ENCODE measurements at regions not wholly inside any gene's neighbourhood (a gene's known extent, or its start where the extent isn't known, plus 50 kb on each side); places are given as distances from the start of the nearest gene placed in this dataset.

DNA sequence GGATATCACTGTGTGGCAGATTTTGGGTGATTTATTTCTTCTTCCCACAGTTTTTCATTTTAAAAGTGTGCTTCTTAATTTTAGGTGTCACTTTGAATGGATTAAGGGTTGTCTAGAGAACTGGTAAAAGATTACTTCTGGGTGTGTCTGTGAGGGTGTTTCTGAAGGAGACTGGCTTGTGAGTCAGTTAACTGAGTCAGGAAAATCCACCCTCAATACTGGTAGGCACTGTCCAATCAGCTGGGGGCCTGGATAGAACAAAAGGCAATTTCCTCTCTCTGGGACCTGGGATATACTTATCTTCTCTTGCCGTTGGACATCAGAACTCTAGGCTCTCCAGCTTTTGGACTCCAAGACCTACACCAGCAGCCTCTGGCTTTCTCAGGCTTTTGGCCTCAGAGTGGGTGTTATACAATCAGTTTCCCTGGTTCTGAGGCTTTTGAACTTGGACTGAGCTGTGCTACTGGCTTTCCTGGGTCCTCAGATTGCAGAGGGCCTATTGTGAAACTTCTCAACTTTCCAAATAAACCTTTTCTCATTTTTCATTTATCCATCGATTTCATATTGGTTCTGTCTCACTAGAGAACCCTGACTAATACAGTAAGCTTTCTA lies 413.1 kb downstream of the GBA3 start:
- TF ChIP-seq, protein P1, sequence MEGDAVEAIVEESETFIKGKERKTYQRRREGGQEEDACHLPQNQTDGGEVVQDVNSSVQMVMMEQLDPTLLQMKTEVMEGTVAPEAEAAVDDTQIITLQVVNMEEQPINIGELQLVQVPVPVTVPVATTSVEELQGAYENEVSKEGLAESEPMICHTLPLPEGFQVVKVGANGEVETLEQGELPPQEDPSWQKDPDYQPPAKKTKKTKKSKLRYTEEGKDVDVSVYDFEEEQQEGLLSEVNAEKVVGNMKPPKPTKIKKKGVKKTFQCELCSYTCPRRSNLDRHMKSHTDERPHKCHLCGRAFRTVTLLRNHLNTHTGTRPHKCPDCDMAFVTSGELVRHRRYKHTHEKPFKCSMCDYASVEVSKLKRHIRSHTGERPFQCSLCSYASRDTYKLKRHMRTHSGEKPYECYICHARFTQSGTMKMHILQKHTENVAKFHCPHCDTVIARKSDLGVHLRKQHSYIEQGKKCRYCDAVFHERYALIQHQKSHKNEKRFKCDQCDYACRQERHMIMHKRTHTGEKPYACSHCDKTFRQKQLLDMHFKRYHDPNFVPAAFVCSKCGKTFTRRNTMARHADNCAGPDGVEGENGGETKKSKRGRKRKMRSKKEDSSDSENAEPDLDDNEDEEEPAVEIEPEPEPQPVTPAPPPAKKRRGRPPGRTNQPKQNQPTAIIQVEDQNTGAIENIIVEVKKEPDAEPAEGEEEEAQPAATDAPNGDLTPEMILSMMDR (IDR thresholded peaks at IDR 0.05; ENCODE audit: borderline replicate concordance, extremely low read depth, low read length, poor library complexity, severe bottlenecking): no peak
- no peak for TF ChIP-seq EZH2 (IDR thresholded peaks at IDR 0.05; ENCODE audit: borderline replicate concordance, low read depth, low read length, severe bottlenecking)
- no peak overlapping the region for H3K9ac ChIP-seq (ENCODE audit: low read depth, low read length)
- no peaks in the 10 kb centered on the region for H3K4me1 ChIP-seq (ENCODE audit: insufficient read depth, low read length)
- no peak for ATAC-seq (ENCODE audit: insufficient read depth, low read depth)
- no peaks in the 10 kb centered on the region for H3K36me3 ChIP-seq (ENCODE audit: insufficient read depth, low read length)
- no peaks in the 10 kb centered on the region for H3K9me3 ChIP-seq (ENCODE audit: insufficient read depth, low read length, severe bottlenecking)
- H3K4me3 ChIP-seq (ENCODE audit: low read depth in 1 of 2, low read length in 2 of 2): no peak overlapping the region
- no peak overlapping the region for H2AFZ ChIP-seq (ENCODE audit: low read depth, low read length)
- no peaks in the 10 kb centered on the region for H3K27me3 ChIP-seq (ENCODE audit: insufficient read depth, low read length, poor library complexity)
- no peak overlapping the region for H3K4me2 ChIP-seq (ENCODE audit: insufficient read depth, low read length)
- no peak overlapping the region for H3K27ac ChIP-seq (ENCODE audit: low read length)
- H3K79me2 ChIP-seq (ENCODE audit: insufficient read depth, low read length): no peaks in the 10 kb centered on the region
- no peaks in the 10 kb centered on the region for H4K20me1 ChIP-seq (ENCODE audit: insufficient read depth, low read length)
- no peak for DNase-seq

DNA sequence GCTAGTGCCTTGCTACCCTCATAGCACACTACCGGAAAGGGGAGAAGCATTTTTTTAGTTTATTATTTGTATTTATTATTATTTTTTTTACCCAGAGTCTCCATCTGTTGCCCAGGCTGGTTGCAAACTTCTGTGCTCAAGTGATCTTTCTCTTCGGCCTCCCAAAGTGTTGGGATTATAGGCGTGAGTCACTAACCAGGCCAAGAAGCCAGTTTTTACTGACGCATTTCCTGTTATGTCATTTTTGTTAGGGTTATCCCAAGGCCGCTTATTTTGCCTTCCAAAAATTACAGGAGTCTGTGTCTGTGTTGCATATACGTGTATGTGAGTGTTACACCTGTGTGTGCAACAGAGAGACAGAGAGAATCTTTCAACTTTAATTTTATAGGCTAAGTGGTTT lies 404.5 kb downstream of the GBA3 start:
- Histone ChIP-seq H4K20me1 (ENCODE audit: insufficient read depth, low read length) (no peaks in the 10 kb centered on the region), H3K36me3 (ENCODE audit: insufficient read depth, low read length) (no peaks in the 10 kb centered on the region), H3K79me2 (ENCODE audit: insufficient read depth, low read length) (no peaks in the 10 kb centered on the region), H3K9me3 (ENCODE audit: insufficient read depth, low read length, severe bottlenecking) (no peaks in the 10 kb centered on the region), H2AFZ (ENCODE audit: low read depth, low read length) (no peak overlapping the region), H3K27me3 (ENCODE audit: insufficient read depth, low read length, poor library complexity) (no peaks in the 10 kb centered on the region), H3K4me3 (ENCODE audit: low read depth in 1 of 2, low read length in 2 of 2) (no peak overlapping the region), H3K27ac (ENCODE audit: low read length) (no peak overlapping the region), H3K9ac (ENCODE audit: low read depth, low read length) (no peak overlapping the region), H3K4me2 (ENCODE audit: insufficient read depth, low read length) (no peak overlapping the region), H3K4me1 (ENCODE audit: insufficient read depth, low read length) (no peaks in the 10 kb centered on the region)
- TF ChIP-seq, protein P1 (IDR thresholded peaks at IDR 0.05; ENCODE audit: borderline replicate concordance, extremely low read depth, low read length, poor library complexity, severe bottlenecking): no peak
- no peak for TF ChIP-seq EZH2 (IDR thresholded peaks at IDR 0.05; ENCODE audit: borderline replicate concordance, low read depth, low read length, severe bottlenecking)
- no peak for DNase-seq
- ATAC-seq (ENCODE audit: insufficient read depth, low read depth): no peak

DNA sequence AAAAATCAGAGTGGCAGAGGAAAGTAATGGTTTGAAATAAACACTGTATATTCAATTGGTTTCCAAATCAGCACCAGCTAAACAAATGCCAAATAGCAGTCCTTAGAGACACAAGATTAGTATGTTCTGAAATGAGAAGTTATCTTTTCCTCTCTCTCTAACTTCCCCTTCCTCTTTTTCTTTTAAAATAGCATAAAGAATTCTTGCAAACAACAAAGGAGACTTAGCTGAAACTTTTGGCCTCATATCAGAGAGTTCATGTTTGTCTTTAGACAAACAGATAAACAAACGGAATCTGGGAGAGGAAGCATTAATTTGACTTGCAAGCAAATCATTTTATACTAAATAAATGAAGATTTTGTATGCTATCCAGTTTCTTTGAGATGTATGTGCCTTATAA lies 399.0 kb downstream of the GBA3 start:
- Histone ChIP-seq H3K79me2 (ENCODE audit: insufficient read depth, low read length) (no peaks in the 10 kb centered on the region), H3K36me3 (ENCODE audit: insufficient read depth, low read length) (no peaks in the 10 kb centered on the region), H4K20me1 (ENCODE audit: insufficient read depth, low read length) (no peaks in the 10 kb centered on the region), H3K27ac (ENCODE audit: low read length) (no peak overlapping the region), H3K9ac (ENCODE audit: low read depth, low read length) (no peak overlapping the region), H3K9me3 (ENCODE audit: insufficient read depth, low read length, severe bottlenecking) (no peaks in the 10 kb centered on the region), H3K4me3 (ENCODE audit: low read depth in 1 of 2, low read length in 2 of 2) (no peak overlapping the region), H2AFZ (ENCODE audit: low read depth, low read length) (no peak overlapping the region), H3K4me1 (ENCODE audit: insufficient read depth, low read length) (no peaks in the 10 kb centered on the region), H3K27me3 (ENCODE audit: insufficient read depth, low read length, poor library complexity) (no peaks in the 10 kb centered on the region), H3K4me2 (ENCODE audit: insufficient read depth, low read length) (no peak overlapping the region)
- no peak for TF ChIP-seq EZH2 (IDR thresholded peaks at IDR 0.05; ENCODE audit: borderline replicate concordance, low read depth, low read length, severe bottlenecking)
- TF ChIP-seq, protein P1 (IDR thresholded peaks at IDR 0.05; ENCODE audit: borderline replicate concordance, extremely low read depth, low read length, poor library complexity, severe bottlenecking): no peak
- no peak for ATAC-seq (ENCODE audit: insufficient read depth, low read depth)
- DNase-seq: no peak

DNA sequence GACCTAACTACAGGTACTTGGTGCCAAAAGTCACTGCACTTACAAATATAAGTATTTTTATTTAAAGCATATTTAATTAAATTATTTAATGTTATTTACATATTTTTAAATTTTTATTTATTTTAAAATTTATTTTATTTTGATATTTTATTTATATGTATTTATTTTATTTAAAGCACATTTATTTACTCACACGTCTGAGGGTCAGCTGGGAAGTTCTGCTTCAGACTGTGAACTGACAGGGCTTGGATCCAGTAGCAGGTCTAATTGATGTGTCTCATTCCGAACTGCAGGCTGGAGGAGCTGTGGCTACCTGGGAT lies 392.5 kb downstream of the GBA3 start:
- Histone ChIP-seq H3K4me3 (ENCODE audit: low read depth in 1 of 2, low read length in 2 of 2) (no peak overlapping the region), H3K9ac (ENCODE audit: low read depth, low read length) (no peak overlapping the region), H3K27me3 (ENCODE audit: insufficient read depth, low read length, poor library complexity) (no peaks in the 10 kb centered on the region), H3K4me1 (ENCODE audit: insufficient read depth, low read length) (no peaks in the 10 kb centered on the region), H3K36me3 (ENCODE audit: insufficient read depth, low read length) (no peaks in the 10 kb centered on the region), H3K27ac (ENCODE audit: low read length) (no peak overlapping the region), H3K9me3 (ENCODE audit: insufficient read depth, low read length, severe bottlenecking) (peaks cover 2% of the 10 kb centered on the region), H4K20me1 (ENCODE audit: insufficient read depth, low read length) (no peaks in the 10 kb centered on the region), H3K79me2 (ENCODE audit: insufficient read depth, low read length) (no peaks in the 10 kb centered on the region), H2AFZ (ENCODE audit: low read depth, low read length) (no peak overlapping the region), H3K4me2 (ENCODE audit: insufficient read depth, low read length) (no peak overlapping the region)
- DNase-seq (no peak), ATAC-seq (ENCODE audit: insufficient read depth, low read depth) (no peak)
- TF ChIP-seq EZH2 (IDR thresholded peaks at IDR 0.05; ENCODE audit: borderline replicate concordance, low read depth, low read length, severe bottlenecking): no peak
- TF ChIP-seq, protein P1 (IDR thresholded peaks at IDR 0.05; ENCODE audit: borderline replicate concordance, extremely low read depth, low read length, poor library complexity, severe bottlenecking): no peak

Data from DND-41 (cell line).